Neural progenitor cell (in vitro differentiated cells): ENCODE measurements at regions not wholly inside any gene's neighbourhood (a gene's known extent, or its start where the extent isn't known, plus 50 kb on each side); places are given as distances from the start of the nearest gene placed in this dataset.

Experiments
- DNase-seq: peaks from one replicate; pipeline ENCODE4 v3.0.0-alpha.2; 2016; ENCODE audit warnings: low spot score
- H2AFZ ChIP-seq: fragments of 200-600 bp; sonication (generic); replicated peaks from 2 replicates; pipeline ENCODE4 v1.6.1; 2016; ENCODE audit warnings: antibody characterized with exemption
- H3F3A ChIP-seq: fragments of 200-600 bp; sonication (generic); 2 replicates; pipeline ENCODE4 v1.6.1; 2016; ENCODE audit warnings: antibody characterized with exemption, low read depth
- H3K27ac ChIP-seq: fragments of 200-600 bp; sonication (generic); 2 replicates; pipeline ENCODE4 v1.5.1; 2016; ENCODE audit warnings: mild to moderate bottlenecking
- H3K27me3 ChIP-seq: fragments of 200-600 bp; sonication (generic); 2 replicates; pipeline ENCODE4 v1.6.1; 2016; ENCODE audit warnings: mild to moderate bottlenecking, moderate library complexity
- H3K36me3 ChIP-seq: fragments of 200-600 bp; sonication (generic); 2 replicates; pipeline ENCODE4 v1.5.1; 2016
- H3K4me1 ChIP-seq: fragments of 200-600 bp; sonication (generic); 2 replicates; pipeline ENCODE4 v1.6.1; 2016; ENCODE audit warnings: mixed run types
- H3K4me2 ChIP-seq: fragments of 200-600 bp; sonication (generic); 2 replicates; pipeline ENCODE4 v1.6.1; 2016
- H3K4me3 ChIP-seq: fragments of 200-600 bp; sonication (generic); 2 replicates; pipeline ENCODE4 v1.5.1; 2016
- H3K79me2 ChIP-seq: fragments of 200-600 bp; sonication (generic); 2 replicates; pipeline ENCODE4 v1.6.1; 2016; ENCODE audit warnings: low read depth
- H3K9ac ChIP-seq: fragments of 200-600 bp; sonication (generic); 2 replicates; pipeline ENCODE4 v1.6.1; 2016
- H3K9me3 ChIP-seq: fragments of 200-600 bp; sonication (generic); 2 replicates; pipeline ENCODE4 v1.5.1; 2016; ENCODE audit warnings: low read depth
- H4K20me1 ChIP-seq: fragments of 200-600 bp; sonication (generic); 2 replicates; pipeline ENCODE4 v1.6.1; 2016; ENCODE audit warnings: low read depth
- H3K27ac Mint-ChIP-seq: 3 replicates; pipeline ENCODE4 v1.8.0; 2021; ENCODE audit warnings: mixed read lengths
- H3K27me3 Mint-ChIP-seq: 2 replicates; pipeline ENCODE4 v1.8.0; 2022; ENCODE audit warnings: low read depth, mild to moderate bottlenecking, inconsistent platforms, moderate library complexity, mixed read lengths; ENCODE audit not compliant: insufficient read depth
- H3K36me3 Mint-ChIP-seq: 3 replicates; pipeline ENCODE4 v1.8.0; 2021; ENCODE audit warnings: mixed read lengths
- H3K4me1 Mint-ChIP-seq: 3 replicates; pipeline ENCODE4 v1.8.0; 2021; ENCODE audit warnings: mixed read lengths
- H3K4me3 Mint-ChIP-seq: 3 replicates; pipeline ENCODE4 v1.8.0; 2021; ENCODE audit warnings: mild to moderate bottlenecking, moderate library complexity, mixed read lengths
- H3K9me3 Mint-ChIP-seq: 3 replicates; pipeline ENCODE4 v1.8.0; 2020; ENCODE audit warnings: mixed read lengths
- EZH2 ChIP-seq: fragments of 200-600 bp; sonication (generic); IDR thresholded peaks from 2 replicates; pipeline ENCODE4 v1.6.1; 2017; ENCODE audit warnings: antibody characterized with exemption, mild to moderate bottlenecking, moderate library complexity
- EZH2phosphoT487 ChIP-seq: fragments of 200-600 bp; sonication (generic); IDR thresholded peaks from 2 replicates; pipeline ENCODE4 v1.6.1; 2017; ENCODE audit warnings: antibody characterized with exemption
- TF ChIP-seq, protein P1 (sequence below): fragments of 200-600 bp; sonication (generic); IDR thresholded peaks from 2 replicates; pipeline ENCODE4 v1.5.1; 2017; ENCODE audit warnings: antibody characterized with exemption, mild to moderate bottlenecking

DNA sequence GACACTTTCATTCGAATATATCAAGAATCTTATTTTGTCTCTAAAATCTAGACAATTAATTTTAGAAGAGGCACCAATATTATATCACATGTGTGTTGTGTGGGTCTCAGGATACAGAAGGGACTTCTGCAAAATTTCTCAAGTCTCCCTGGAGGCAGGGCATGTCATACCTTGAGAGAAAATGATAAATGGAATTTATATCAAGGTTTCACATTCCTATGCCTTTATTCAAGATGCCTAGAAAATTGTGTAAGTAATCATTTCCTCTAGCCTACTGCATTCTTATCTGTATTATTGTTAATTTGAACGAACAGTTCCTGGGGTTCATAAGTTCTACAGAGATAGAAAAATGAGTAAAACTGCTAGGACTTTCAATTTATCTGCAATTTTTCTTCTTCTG, 1247.9 kb downstream of the GRIK2 start:
- Histone ChIP-seq H3K27ac (no peak overlapping the region), H3K36me3 (no peaks in the 10 kb centered on the region), H3K79me2 (no peaks in the 10 kb centered on the region), H3K27me3 (no peaks in the 10 kb centered on the region), H3K4me1 (no peaks in the 10 kb centered on the region), H3K9ac (no peak overlapping the region), H3K9me3 (no peaks in the 10 kb centered on the region), H2AFZ (no peak overlapping the region), H3F3A (no peaks in the 10 kb centered on the region), H3K4me3 (no peak overlapping the region), H4K20me1 (no peaks in the 10 kb centered on the region), H3K4me2 (no peak overlapping the region)
- no peak for DNase-seq
- Mint-ChIP-seq H3K27me3 (no peaks in the 10 kb centered on the region), H3K36me3 (no peaks in the 10 kb centered on the region), H3K27ac (no peak overlapping the region), H3K4me1 (no peaks in the 10 kb centered on the region), H3K9me3 (no peaks in the 10 kb centered on the region), H3K4me3 (no peak overlapping the region)
- no peak for TF ChIP-seq EZH2phosphoT487

DNA sequence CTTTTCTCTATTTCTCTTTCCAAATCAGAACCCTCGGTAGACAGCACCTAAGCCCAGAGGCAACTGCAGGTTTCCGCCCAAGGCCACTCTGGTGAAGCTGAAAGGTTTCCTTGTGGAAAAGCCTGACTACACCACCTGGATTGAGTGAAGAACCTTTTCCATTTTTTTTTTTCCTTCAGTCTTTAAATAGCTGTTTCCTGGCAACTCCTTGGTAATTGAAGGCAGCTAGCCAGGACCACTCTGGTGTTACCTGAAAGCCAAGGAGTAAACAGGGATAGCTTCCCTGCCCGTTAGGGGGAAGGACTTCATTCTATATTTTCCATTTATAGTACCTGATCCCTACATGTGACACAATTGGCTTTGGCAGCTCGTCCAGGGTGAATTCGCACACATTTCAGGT, 1238.4 kb downstream of the GRIK2 start:
- Histone ChIP-seq H3K9ac (no peak overlapping the region), H4K20me1 (no peaks in the 10 kb centered on the region), H3F3A (no peaks in the 10 kb centered on the region), H3K4me3 (no peak overlapping the region), H3K27ac (no peak overlapping the region), H3K79me2 (no peaks in the 10 kb centered on the region), H3K36me3 (no peaks in the 10 kb centered on the region), H3K9me3 (no peaks in the 10 kb centered on the region), H3K4me2 (no peak overlapping the region), H2AFZ (no peak overlapping the region), H3K4me1 (no peaks in the 10 kb centered on the region), H3K27me3 (no peaks in the 10 kb centered on the region)
- H3K27ac Mint-ChIP-seq: no peak overlapping the region
- no peaks in the 10 kb centered on the region for H3K27me3 Mint-ChIP-seq
- TF ChIP-seq EZH2 (no peak), EZH2phosphoT487 (no peak)
- TF ChIP-seq, protein P1, sequence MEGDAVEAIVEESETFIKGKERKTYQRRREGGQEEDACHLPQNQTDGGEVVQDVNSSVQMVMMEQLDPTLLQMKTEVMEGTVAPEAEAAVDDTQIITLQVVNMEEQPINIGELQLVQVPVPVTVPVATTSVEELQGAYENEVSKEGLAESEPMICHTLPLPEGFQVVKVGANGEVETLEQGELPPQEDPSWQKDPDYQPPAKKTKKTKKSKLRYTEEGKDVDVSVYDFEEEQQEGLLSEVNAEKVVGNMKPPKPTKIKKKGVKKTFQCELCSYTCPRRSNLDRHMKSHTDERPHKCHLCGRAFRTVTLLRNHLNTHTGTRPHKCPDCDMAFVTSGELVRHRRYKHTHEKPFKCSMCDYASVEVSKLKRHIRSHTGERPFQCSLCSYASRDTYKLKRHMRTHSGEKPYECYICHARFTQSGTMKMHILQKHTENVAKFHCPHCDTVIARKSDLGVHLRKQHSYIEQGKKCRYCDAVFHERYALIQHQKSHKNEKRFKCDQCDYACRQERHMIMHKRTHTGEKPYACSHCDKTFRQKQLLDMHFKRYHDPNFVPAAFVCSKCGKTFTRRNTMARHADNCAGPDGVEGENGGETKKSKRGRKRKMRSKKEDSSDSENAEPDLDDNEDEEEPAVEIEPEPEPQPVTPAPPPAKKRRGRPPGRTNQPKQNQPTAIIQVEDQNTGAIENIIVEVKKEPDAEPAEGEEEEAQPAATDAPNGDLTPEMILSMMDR: no peak
- H3K9me3 Mint-ChIP-seq: no peaks in the 10 kb centered on the region
- H3K4me1 Mint-ChIP-seq: no peaks in the 10 kb centered on the region
- no peaks in the 10 kb centered on the region for H3K36me3 Mint-ChIP-seq
- no peak overlapping the region for H3K4me3 Mint-ChIP-seq
- no peak for DNase-seq

DNA sequence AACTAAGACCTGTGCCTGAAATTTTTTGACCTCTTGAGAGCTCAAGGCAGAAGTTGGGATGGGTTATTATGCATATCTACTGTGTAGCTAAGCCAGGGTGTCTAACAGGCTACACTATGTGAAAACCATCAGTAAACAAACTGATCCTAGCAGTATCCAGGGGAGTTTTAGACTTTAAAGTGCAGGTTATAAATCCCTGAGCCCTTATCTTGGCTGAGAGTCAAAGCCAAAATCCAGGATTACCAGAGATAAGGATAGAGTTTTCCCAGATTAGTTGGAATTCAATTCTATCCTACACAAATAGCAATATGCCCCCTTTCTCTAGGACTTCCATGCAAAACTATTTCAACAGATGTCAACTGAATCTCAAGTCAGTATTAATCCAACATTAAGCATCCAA, 1229.7 kb downstream of the GRIK2 start:
- no peaks in the 10 kb centered on the region for H3K9me3 ChIP-seq
- Mint-ChIP-seq H3K36me3 (no peaks in the 10 kb centered on the region), H3K27ac (no peak overlapping the region), H3K9me3 (no peaks in the 10 kb centered on the region), H3K4me1 (no peaks in the 10 kb centered on the region), H3K4me3 (no peak overlapping the region), H3K27me3 (no peaks in the 10 kb centered on the region)
- no peak overlapping the region for H3K4me3 ChIP-seq
- no peaks in the 10 kb centered on the region for H4K20me1 ChIP-seq
- no peaks in the 10 kb centered on the region for H3F3A ChIP-seq
- H3K36me3 ChIP-seq: no peaks in the 10 kb centered on the region
- TF ChIP-seq EZH2phosphoT487 (no peak), EZH2 (no peak)
- TF ChIP-seq, protein P1: no peak
- H3K79me2 ChIP-seq: no peaks in the 10 kb centered on the region
- H3K4me1 ChIP-seq: no peaks in the 10 kb centered on the region
- no peak overlapping the region for H3K9ac ChIP-seq
- H3K4me2 ChIP-seq: no peak overlapping the region
- H3K27me3 ChIP-seq: no peaks in the 10 kb centered on the region
- no peak overlapping the region for H2AFZ ChIP-seq
- no peak overlapping the region for H3K27ac ChIP-seq
- DNase-seq: no peak

DNA sequence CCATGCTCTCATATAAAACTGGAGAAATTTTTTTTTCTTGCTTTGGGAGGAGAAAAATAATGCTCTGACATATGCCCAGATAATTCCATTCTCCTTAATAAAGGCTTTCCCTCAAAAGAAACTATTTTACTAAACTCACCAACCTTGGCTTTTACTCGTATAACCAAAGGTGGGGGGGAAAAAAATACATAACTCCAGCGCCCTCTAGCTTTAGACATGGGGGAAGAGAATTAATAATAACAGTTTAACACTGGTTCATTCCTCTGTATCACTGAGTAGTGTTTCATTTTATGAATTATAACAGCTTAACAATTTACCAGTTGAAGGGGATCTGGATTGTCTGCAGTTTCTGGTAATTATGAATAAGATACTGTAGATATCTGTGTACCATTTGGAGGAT, 1226.1 kb downstream of the GRIK2 start:
- H3K27me3 Mint-ChIP-seq: no peaks in the 10 kb centered on the region
- Histone ChIP-seq H3K9ac (no peak overlapping the region), H3K27ac (no peak overlapping the region), H4K20me1 (no peaks in the 10 kb centered on the region), H3K4me1 (no peaks in the 10 kb centered on the region), H3F3A (no peaks in the 10 kb centered on the region), H2AFZ (no peak overlapping the region), H3K36me3 (no peaks in the 10 kb centered on the region), H3K4me2 (no peak overlapping the region), H3K79me2 (no peaks in the 10 kb centered on the region), H3K9me3 (peaks cover 2% of the 10 kb centered on the region), H3K27me3 (no peaks in the 10 kb centered on the region), H3K4me3 (no peak overlapping the region)
- TF ChIP-seq EZH2phosphoT487: no peak
- TF ChIP-seq, protein P1: peak; percentile 73
- DNase-seq: peak; percentile 32
- no peak overlapping the region for H3K27ac Mint-ChIP-seq
- H3K36me3 Mint-ChIP-seq: no peaks in the 10 kb centered on the region
- H3K4me1 Mint-ChIP-seq: no peaks in the 10 kb centered on the region
- no peak overlapping the region for H3K4me3 Mint-ChIP-seq
- H3K9me3 Mint-ChIP-seq: peaks cover 5% of the 10 kb centered on the region
